SK-N-DZ (cell line): ENCODE measurements at regions not wholly inside any gene's neighbourhood (a gene's known extent, or its start where the extent isn't known, plus 50 kb on each side); places are given as distances from the start of the nearest gene placed in this dataset.
A peak's percentile ranks its signal among the peaks of the same experiment; 100 is the strongest.
"Not testable (repeated sequence)": the region's sequence is repeated elsewhere in the genome, so short reads cannot be mapped to it uniquely, and the experiment has no call there.

Experiments
- DNase-seq: peaks from one replicate; pipeline ENCODE4 v3.0.0-alpha.2; 2015; ENCODE audit warnings: low spot score

GRCh38 chr13:52931131-52931530 lies 82.7 kb upstream of the PCDH8 start:
- DNase-seq, result no peak

DNA sequence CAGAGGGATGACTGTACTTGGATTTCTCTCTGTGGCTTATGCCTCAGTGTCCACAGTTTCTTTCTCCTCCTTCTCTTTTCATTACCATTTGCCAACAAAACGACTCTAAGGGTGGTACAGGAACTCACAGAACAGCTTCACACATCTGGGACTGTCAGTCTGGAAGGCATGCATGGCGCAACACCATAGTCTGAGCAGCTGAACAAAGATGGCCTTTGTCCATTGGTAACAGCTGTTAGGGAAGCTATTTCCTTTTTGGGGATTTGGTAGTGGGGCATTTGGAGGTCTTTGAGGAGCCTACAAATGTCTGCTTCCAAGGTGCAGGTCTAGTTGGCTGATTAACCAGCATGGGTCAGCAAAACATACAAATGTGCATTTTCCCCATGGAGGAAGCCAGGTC lies 81.4 kb upstream of the PCDH8 start:
- DNase-seq, result no peak

- DNase-seq, result no peak
These were observed 78.5 kb upstream of the PCDH8 start for GRCh38 chr13:52926971-52927370.

DNA sequence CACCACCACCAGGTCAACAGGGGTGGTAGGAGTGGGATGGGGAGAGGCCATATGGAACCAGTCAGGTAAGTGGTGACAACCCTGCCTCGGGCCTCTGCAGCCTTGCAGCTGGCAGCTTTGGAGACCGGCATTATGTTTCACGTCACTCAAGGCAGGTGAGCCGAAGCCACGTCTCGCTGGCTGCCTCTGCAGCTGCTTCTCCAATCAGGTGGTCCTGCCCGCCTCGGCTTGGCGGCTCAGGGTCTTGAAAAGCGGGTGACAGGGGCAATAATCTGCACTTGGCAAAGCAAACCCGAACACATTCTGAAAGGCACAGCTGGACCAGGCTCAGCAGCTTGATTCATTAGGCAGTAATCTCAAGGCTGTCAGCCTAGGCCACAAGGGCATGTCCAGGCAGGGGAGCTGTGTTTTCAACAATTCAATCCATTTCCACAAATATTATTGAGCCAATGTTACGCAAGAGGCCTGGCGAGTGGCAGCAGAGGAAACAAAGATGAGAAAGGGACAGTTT lies 77.4 kb upstream of the PCDH8 start:
- peak; percentile 35 for DNase-seq

- DNase-seq, result no peak
These were observed 76.8 kb upstream of the PCDH8 start for GRCh38 chr13:52925251-52925650.

DNA sequence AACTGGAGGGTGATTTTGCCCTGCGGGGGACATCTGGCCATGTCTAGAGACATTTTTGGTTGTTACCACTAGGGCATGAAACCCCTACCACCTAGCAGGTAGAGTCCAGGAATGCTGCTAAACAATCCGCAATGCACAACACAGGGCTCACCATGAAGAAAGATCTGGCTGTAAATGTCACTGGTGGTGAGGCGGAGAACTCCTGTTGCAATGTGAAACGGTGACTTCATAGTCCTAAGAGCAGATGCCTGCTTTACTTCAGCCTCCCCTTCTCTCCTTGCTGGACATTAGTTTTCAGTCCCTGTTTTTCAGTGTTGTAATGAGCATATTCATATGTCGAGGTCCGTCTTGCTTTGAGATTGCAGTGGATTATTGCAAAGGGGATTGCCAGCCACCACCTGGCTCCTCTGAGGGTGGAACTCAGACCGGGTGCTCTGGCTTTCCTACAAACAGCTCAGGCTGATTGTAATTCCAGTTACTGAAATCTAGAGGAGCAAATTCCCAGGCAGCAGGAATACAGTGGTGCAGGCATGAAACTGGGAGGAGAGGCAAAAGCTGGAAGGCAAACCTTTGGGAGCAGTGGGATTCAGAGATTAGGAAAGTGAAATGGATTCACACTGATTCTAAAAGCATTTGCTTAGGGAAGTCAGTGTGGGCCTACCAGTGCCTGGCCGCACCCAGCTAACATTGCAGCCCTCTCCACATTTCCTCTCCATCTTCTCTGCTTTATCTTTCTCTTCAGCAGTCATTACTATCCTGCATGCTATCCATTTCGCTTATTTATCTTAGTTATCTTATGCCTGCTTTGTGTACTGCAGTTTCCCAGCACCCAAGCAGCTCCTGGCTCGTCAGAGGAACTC lies 76.1 kb upstream of the PCDH8 start:
- DNase-seq, result no peak

GRCh38 chr13:52922961-52923360 lies 74.5 kb upstream of the PCDH8 start:
- no peak for DNase-seq

DNA sequence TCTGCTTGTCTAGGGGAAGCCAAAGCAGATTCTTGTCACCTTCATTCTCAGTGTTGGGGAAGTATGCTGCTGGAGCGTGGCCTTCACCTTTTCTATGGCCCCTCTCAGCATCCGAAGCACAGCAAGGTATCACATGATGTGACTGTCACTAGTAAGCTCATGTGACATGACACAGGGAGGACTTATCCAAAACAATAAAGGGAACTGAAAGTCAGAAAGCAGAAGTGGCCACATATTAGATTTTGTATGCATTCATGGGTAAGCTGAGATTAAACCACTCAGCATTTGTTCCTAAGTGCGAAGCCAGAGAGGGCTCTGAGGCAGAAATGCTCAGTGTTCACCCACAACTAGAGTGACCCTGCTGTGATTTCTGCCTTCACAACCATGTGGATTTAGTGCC lies 72.8 kb upstream of the PCDH8 start:
- DNase-seq, result no peak

GRCh38 chr13:52916486-52916990 lies 68.1 kb upstream of the PCDH8 start:
- DNase-seq, result no peak

GRCh38 chr13:52911340-52911739 lies 62.9 kb upstream of the PCDH8 start:
- DNase-seq, result no peak

- DNase-seq, result not testable (repeated sequence)
These were observed 61.9 kb upstream of the PCDH8 start for GRCh38 chr13:52910318-52910717.

GRCh38 chr13:52906122-52906903 lies 57.9 kb upstream of the PCDH8 start:
- DNase-seq, result no peak

- DNase-seq, result no peak
These were observed 57.3 kb upstream of the PCDH8 start for GRCh38 chr13:52905701-52906100.

GRCh38 chr13:52903320-52903719 lies 54.9 kb upstream of the PCDH8 start:
- no peak for DNase-seq

DNA sequence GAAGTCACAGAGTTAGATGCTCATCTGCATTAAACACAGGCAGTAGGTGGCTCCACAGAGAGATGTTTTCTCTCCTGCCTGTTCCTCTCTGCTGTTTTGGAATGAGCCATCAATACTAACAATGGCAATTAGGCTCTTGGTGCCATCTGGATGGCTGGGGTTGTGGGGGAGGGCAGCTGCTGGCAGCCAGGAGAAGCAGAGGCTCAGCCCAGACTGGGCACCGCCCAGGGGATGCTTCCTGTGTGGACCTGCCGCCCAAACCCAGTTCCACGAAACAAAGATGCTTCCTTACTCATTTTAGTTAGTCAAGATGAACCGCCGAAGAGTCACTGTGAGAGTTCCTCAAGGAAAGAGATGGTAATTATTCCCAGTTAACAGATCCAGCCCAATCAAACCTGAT lies 50.8 kb upstream of the PCDH8 start:
- DNase-seq, result no peak
